ENCODE measurements at regions not wholly inside any gene's neighbourhood (a gene's known extent, or its start where the extent isn't known, plus 50 kb on each side); places are given as distances from the start of the nearest gene placed in this dataset.

GRCh38 chr5:133796186-133796585, 172.2 kb downstream of the C5orf15 start (continued):
- TF ChIP-seq USF2 (IDR thresholded peaks at IDR 0.05; ENCODE audit: borderline replicate concordance, low read depth, low read length), result no peak
- TF ChIP-seq HCFC1 (IDR thresholded peaks at IDR 0.05; ENCODE audit: low read length), result no peak

- H3K9ac ChIP-seq (ENCODE audit: control insufficient read depth, insufficient read depth, low read length), result no peak overlapping the region
- DNase-seq (ENCODE audit: low read depth, low spot score), result no peak
- no peaks in the 10 kb centered on the region for H3K36me3 ChIP-seq (ENCODE audit: control insufficient read depth in 2 of 2, insufficient read depth in 2 of 2, low read length in 1 of 2)
- no peaks in the 10 kb centered on the region for H3K4me1 ChIP-seq (ENCODE audit: control insufficient read depth, insufficient read depth, low read length)
- ATAC-seq, result peak; percentile 21; the same call in 1 of the 3 replicates
- RAD21 ChIA-PET (ENCODE audit: unreplicated experiment), result interaction anchor here (1.3 kb wide), 1 partner anchor 27 kb away, joined by 3 read pairs; no protein-coding TSS in a partner anchor
- WGBS (ENCODE audit: insufficient coverage, insufficient replicate concordance, low lambda C conversion rate, missing lambda C conversion rate), result 37% methylated on average over 8 of the region's 8 CpGs
- BruUV-seq (replicated peaks), result no TSS peak
- intact Hi-C loops (cut with micrococcal nuclease; ENCODE audit: unreplicated experiment) (no loop called here), in situ Hi-C loops (cut with MboI) (no loop called here)
- POLR2A ChIA-PET, result interaction anchor here (0.6 kb wide), 1 partner anchor 559 kb away, joined by 3 read pairs; no protein-coding TSS in a partner anchor
- no peak overlapping the region for H3K4me3 ChIP-seq
- H3K79me2 ChIP-seq (ENCODE audit: control insufficient read depth, insufficient read depth, low read length), result no peaks in the 10 kb centered on the region
- no peak overlapping the region for H3K4me2 ChIP-seq (ENCODE audit: control insufficient read depth, insufficient read depth)
- H2AFZ ChIP-seq (ENCODE audit: control insufficient read depth, low read depth, low read length), result no peak overlapping the region
- CTCF ChIA-PET, result interaction anchor here (0.8 to 2.7 kb wide), 3 partner anchors 10 to 26 kb away, joined by 3 to 9 read pairs (median 3); no protein-coding TSS in a partner anchor
- H3K9me3 ChIP-seq (replicated peaks; ENCODE audit: control insufficient read depth, insufficient read depth, low read length), result no peaks in the 10 kb centered on the region
- SMC1A ChIA-PET (ENCODE audit: uncharacterized antibody, unreplicated experiment), result interaction anchor here (0.8 to 2.0 kb wide), 3 partner anchors 20 to 31 kb away, joined by 3 to 5 read pairs (median 4); no protein-coding TSS in a partner anchor
- FAIRE-seq, result no peak
- H4K20me1 ChIP-seq (ENCODE audit: control insufficient read depth, insufficient read depth), result no peaks in the 10 kb centered on the region
- peaks cover 0 to 2% of the 10 kb centered on the region in 2 experiments; a peak in 2 of 4 replicates for H3K27me3 ChIP-seq (replicated peaks in 1 of 2; ENCODE audit: control insufficient read depth in 2 of 2, insufficient read depth in 2 of 2, low read length in 1 of 2)
- H3K27ac ChIP-seq (ENCODE audit: control insufficient read depth, insufficient read depth), result no peak overlapping the region
- TF ChIP-seq RB1 (IDR thresholded peaks at IDR 0.05; ENCODE audit: borderline replicate concordance), result no peak
- TF ChIP-seq NFYB (IDR thresholded peaks at IDR 0.05; ENCODE audit: insufficient read depth, low read depth, low read length), result no peak
- TF ChIP-seq NR2C2 (IDR thresholded peaks at IDR 0.05; ENCODE audit: borderline replicate concordance, control insufficient read depth, insufficient read length, low read depth), result no peak
- TF ChIP-seq SRF (IDR thresholded peaks at IDR 0.05; ENCODE audit: low read depth in 2 of 2, low read length in 2 of 2), result no peak
- no peak for TF ChIP-seq ZBTB4 (CRISPR knock-in tag; IDR thresholded peaks at IDR 0.05)
- TF ChIP-seq, protein P1, sequence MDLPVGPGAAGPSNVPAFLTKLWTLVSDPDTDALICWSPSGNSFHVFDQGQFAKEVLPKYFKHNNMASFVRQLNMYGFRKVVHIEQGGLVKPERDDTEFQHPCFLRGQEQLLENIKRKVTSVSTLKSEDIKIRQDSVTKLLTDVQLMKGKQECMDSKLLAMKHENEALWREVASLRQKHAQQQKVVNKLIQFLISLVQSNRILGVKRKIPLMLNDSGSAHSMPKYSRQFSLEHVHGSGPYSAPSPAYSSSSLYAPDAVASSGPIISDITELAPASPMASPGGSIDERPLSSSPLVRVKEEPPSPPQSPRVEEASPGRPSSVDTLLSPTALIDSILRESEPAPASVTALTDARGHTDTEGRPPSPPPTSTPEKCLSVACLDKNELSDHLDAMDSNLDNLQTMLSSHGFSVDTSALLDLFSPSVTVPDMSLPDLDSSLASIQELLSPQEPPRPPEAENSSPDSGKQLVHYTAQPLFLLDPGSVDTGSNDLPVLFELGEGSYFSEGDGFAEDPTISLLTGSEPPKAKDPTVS (IDR thresholded peaks at IDR 0.05; ENCODE audit: low read depth, low read length), result no peak
- TF ChIP-seq PRDM15 (CRISPR knock-in tag; IDR thresholded peaks at IDR 0.05), result no peak
- TF ChIP-seq MYC (IDR thresholded peaks at IDR 0.05; ENCODE audit: insufficient read depth, insufficient read length, insufficient replicate concordance, low read length, severe bottlenecking), result no peak
- no peak for TF ChIP-seq KAT2A (conservative IDR thresholded peaks at IDR 0.05; ENCODE audit: control insufficient read depth, low read depth, low read length)
These were observed 173.5 kb downstream of the C5orf15 start for GRCh38 chr5:133794771-133795415.
